ENCODE measurements at regions not wholly inside any gene's neighbourhood (a gene's known extent, or its start where the extent isn't known, plus 50 kb on each side); places are given as distances from the start of the nearest gene placed in this dataset.
"Not testable (repeated sequence)": the region's sequence is repeated elsewhere in the genome, so short reads cannot be mapped to it uniquely, and the experiment has no call there.

DNA sequence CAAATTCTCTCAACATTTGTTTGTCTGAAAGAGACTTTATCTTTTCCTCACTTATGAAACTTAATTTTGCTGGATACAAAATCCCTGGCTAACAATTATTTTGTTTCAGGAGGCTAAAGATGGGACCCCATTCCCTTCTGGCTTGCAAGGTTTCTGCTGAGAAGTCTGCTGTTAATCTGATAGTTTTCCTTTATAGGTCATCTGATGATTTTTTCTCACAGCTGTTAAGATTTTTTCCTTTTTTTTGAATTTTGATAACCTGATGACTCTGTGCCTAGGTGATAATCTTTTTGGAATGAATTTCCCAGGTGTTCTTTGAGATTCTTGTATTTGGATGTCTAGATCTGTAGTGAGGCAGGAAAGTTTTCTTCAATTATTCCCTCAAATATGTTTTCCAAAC is 2661.4 kb downstream of the PCDH9 start:
- Histone ChIP-seq H3K27ac (ENCODE audit: low read depth, low read length) (no peak overlapping the region), H3K9me3 (ENCODE audit: control insufficient read depth, insufficient read depth, low read length) (no peaks in the 10 kb centered on the region), H3K27me3 (ENCODE audit: control insufficient read depth, insufficient read depth, low read length) (no peaks in the 10 kb centered on the region), H3K4me3 (ENCODE audit: low read depth, low read length) (no peak overlapping the region)
- CTCF ChIA-PET: no interaction called here
- POLR2A ChIA-PET: no interaction called here
- TF ChIP-seq, protein P1, sequence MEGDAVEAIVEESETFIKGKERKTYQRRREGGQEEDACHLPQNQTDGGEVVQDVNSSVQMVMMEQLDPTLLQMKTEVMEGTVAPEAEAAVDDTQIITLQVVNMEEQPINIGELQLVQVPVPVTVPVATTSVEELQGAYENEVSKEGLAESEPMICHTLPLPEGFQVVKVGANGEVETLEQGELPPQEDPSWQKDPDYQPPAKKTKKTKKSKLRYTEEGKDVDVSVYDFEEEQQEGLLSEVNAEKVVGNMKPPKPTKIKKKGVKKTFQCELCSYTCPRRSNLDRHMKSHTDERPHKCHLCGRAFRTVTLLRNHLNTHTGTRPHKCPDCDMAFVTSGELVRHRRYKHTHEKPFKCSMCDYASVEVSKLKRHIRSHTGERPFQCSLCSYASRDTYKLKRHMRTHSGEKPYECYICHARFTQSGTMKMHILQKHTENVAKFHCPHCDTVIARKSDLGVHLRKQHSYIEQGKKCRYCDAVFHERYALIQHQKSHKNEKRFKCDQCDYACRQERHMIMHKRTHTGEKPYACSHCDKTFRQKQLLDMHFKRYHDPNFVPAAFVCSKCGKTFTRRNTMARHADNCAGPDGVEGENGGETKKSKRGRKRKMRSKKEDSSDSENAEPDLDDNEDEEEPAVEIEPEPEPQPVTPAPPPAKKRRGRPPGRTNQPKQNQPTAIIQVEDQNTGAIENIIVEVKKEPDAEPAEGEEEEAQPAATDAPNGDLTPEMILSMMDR (IDR thresholded peaks at IDR 0.05; ENCODE audit: low read depth, low read length): no peak
- no peak for DNase-seq (ENCODE audit: low read depth, low spot score)

DNA sequence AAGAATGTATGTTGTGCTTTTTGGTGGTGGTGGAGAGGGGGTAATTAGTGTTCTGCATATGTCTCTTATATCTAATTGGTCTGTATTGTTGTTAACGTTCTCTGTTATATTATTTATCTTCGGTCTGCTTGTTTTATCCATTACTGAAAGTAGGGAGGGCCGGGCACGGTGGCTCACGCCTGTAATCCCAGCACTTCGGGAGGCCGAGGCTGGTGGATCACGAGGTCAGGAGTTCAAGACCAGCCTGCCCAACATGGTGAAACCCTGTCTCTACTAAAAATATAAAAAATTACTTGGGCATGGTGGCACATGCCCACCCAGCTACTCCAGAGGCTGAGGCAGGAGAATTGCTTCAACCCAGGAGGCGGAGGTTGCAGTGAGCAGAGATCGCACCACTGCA is 2672.1 kb downstream of the PCDH9 start:
- H3K27me3 ChIP-seq (ENCODE audit: control insufficient read depth, insufficient read depth, low read length); POLR2A ChIA-PET; H3K9me3 ChIP-seq (ENCODE audit: control insufficient read depth, insufficient read depth, low read length); H3K27ac ChIP-seq (ENCODE audit: low read depth, low read length); H3K4me3 ChIP-seq (ENCODE audit: low read depth, low read length); CTCF ChIA-PET; DNase-seq (ENCODE audit: low read depth, low spot score): not testable (repeated sequence)

DNA sequence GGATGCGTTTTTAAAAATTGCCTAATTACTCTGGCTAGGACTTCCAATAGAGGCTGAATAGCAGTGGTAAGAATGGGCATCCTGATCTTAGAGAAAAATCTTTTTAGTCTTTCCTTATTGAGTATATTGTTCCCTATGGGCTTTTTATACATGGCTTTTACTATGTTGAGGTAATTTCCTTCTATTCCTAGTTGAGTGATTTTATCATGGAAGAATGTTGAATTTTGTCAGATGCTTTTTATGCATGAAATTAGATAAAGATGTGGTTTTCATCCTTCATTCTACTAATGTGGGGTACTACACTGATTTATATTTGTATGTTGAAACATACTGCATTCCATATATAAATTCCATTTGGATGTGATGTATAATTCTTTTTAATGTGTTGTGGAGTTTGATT is 2673.8 kb downstream of the PCDH9 start:
- TF ChIP-seq, protein P1 (IDR thresholded peaks at IDR 0.05; ENCODE audit: low read depth, low read length): no peak
- Histone ChIP-seq H3K27me3 (ENCODE audit: control insufficient read depth, insufficient read depth, low read length) (no peaks in the 10 kb centered on the region), H3K4me3 (ENCODE audit: low read depth, low read length) (no peak overlapping the region), H3K9me3 (ENCODE audit: control insufficient read depth, insufficient read depth, low read length) (no peaks in the 10 kb centered on the region), H3K27ac (ENCODE audit: low read depth, low read length) (no peak overlapping the region)
- ChIA-PET CTCF (no interaction called here), POLR2A (no interaction called here)
- DNase-seq (ENCODE audit: low read depth, low spot score): no peak

DNA sequence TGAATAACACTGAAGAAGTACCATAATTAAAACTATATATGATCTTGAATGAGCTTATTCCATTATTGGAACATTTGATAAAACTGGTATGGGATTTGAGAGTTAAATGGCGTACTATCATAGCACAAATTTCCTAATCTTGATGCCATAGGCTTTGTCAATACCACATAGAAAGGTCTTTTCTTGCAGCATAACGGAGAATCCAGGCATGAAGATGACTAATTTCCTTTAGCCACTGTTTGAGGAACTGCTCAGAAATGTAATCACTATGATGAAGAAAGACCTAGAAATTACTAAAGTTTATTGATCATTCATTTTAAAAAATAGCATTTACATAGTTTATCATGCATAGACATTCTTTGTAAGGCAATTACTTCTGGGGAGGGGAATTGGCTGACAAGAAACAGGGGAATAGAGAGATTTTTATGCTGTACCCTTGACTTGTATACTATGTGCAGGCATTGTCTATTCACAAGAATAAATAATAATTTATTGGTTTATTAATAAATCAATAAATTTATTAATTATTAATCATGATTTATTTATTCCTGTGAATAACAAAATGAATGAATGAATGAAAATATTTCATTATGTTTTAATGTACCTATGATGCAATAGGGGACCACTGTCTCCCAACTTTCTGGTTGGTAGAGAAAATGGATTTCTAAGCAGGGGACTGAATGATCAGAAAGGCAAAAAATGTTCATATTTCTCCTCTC is 2676.6 kb downstream of the PCDH9 start:
- DNase-seq (ENCODE audit: low read depth, low spot score): peak; percentile 7
- no peaks in the 10 kb centered on the region for H3K9me3 ChIP-seq (ENCODE audit: control insufficient read depth, insufficient read depth, low read length)
- POLR2A ChIA-PET: no interaction called here
- no peak overlapping the region for H3K4me3 ChIP-seq (ENCODE audit: low read depth, low read length)
- CTCF ChIA-PET: no interaction called here
- no peak overlapping the region for H3K27ac ChIP-seq (ENCODE audit: low read depth, low read length)
- H3K27me3 ChIP-seq (ENCODE audit: control insufficient read depth, insufficient read depth, low read length): no peaks in the 10 kb centered on the region
- TF ChIP-seq, protein P1 (IDR thresholded peaks at IDR 0.05; ENCODE audit: low read depth, low read length): no peak

DNA sequence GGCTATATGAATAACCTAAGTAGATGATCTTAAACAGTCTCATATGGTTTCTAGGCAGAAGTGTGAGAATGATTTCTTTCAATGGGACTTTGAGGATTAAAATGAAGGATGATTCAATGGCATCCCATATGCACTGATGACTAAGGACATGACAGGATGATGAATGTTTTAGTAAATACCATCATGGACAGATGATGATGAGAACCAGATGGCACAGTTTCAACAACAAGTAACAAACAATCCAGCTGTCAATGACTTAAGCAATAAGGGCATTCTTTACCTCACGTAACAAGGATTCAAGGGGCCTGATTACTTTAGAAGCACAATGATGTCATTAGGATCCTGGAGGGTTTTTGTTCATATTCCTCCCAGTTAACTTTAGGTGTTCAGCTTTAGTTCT is 2678.4 kb downstream of the PCDH9 start:
- no peaks in the 10 kb centered on the region for H3K9me3 ChIP-seq (ENCODE audit: control insufficient read depth, insufficient read depth, low read length)
- H3K27me3 ChIP-seq (ENCODE audit: control insufficient read depth, insufficient read depth, low read length): no peaks in the 10 kb centered on the region
- TF ChIP-seq, protein P1 (IDR thresholded peaks at IDR 0.05; ENCODE audit: low read depth, low read length): no peak
- CTCF ChIA-PET: interaction anchor here (0.8 kb wide), 1 partner anchor 213 kb away, joined by 3 read pairs; no protein-coding TSS in a partner anchor
- H3K4me3 ChIP-seq (ENCODE audit: low read depth, low read length): no peak overlapping the region
- no peak overlapping the region for H3K27ac ChIP-seq (ENCODE audit: low read depth, low read length)
- POLR2A ChIA-PET: no interaction called here
- peak; percentile 57 for DNase-seq (ENCODE audit: low read depth, low spot score)

Data from AG04450 (cell line).